Ramos (cell line): ENCODE measurements at regions not wholly inside any gene's neighbourhood (a gene's known extent, or its start where the extent isn't known, plus 50 kb on each side); places are given as distances from the start of the nearest gene placed in this dataset.

Source experiments
- in situ Hi-C: fragments of 300-500 bp; cut with MboI; formaldehyde crosslinking; loops from one replicate; pipeline ENCODE4 v1.14.3; 2022; ENCODE audit warnings: low sequenced_read_pairs; ENCODE audit not compliant: unreplicated experiment

GRCh38 chr18:57991552-57991951 is 52.5 kb upstream of the NEDD4L start:
- in situ Hi-C loops = no loop called here

GRCh38 chr18:57989536-57989935 is 54.5 kb upstream of the NEDD4L start:
- in situ Hi-C loops = no loop called here

- in situ Hi-C loops = no loop called here
Measured at GRCh38 chr18:57984490-57985115, 59.4 kb upstream of the NEDD4L start.

- in situ Hi-C loops = no loop called here
Measured at GRCh38 chr18:57983965-57984364, 60.1 kb upstream of the NEDD4L start.

- in situ Hi-C loops = no loop called here
Measured at GRCh38 chr18:57983472-57983871, 60.6 kb upstream of the NEDD4L start.

- in situ Hi-C loops = no loop called here
Measured at GRCh38 chr18:57982372-57983021, 61.5 kb upstream of the NEDD4L start.

GRCh38 chr18:57981308-57982028 is 62.6 kb upstream of the NEDD4L start:
- in situ Hi-C loops = no loop called here

- in situ Hi-C loops = no loop called here
Measured at GRCh38 chr18:57980573-57981307, 63.3 kb upstream of the NEDD4L start.

GRCh38 chr18:57976230-57976773 is 67.7 kb upstream of the NEDD4L start:
- in situ Hi-C loops = no loop called here

GRCh38 chr18:57975805-57976204 is 68.2 kb upstream of the NEDD4L start:
- in situ Hi-C loops = no loop called here

GRCh38 chr18:57974585-57975265 is 69.3 kb upstream of the NEDD4L start:
- in situ Hi-C loops = no loop called here

GRCh38 chr18:57973889-57974288 is 70.1 kb upstream of the NEDD4L start:
- in situ Hi-C loops = no loop called here

GRCh38 chr18:57970356-57971095 is 73.5 kb upstream of the NEDD4L start:
- in situ Hi-C loops = no loop called here

- in situ Hi-C loops = no loop called here
Measured at GRCh38 chr18:57969824-57970223, 74.2 kb upstream of the NEDD4L start.

GRCh38 chr18:57965246-57965645 is 78.8 kb upstream of the NEDD4L start:
- in situ Hi-C loops = no loop called here

GRCh38 chr18:57961876-57962505 is 82.0 kb upstream of the NEDD4L start:
- in situ Hi-C loops = no loop called here

GRCh38 chr18:57961411-57961810 is 82.6 kb upstream of the NEDD4L start:
- in situ Hi-C loops = no loop called here

GRCh38 chr18:57959278-57959677 is 84.7 kb upstream of the NEDD4L start:
- in situ Hi-C loops = no loop called here

- in situ Hi-C loops = no loop called here
Measured at GRCh38 chr18:57957210-57957609, 86.8 kb upstream of the NEDD4L start.
